Hematopoietic multipotent progenitor cell (in vitro differentiated cells): ENCODE measurements at regions not wholly inside any gene's neighbourhood (a gene's known extent, or its start where the extent isn't known, plus 50 kb on each side); places are given as distances from the start of the nearest gene placed in this dataset.
"Not testable (repeated sequence)": the region's sequence is repeated elsewhere in the genome, so short reads cannot be mapped to it uniquely, and the experiment has no call there.

Experiments
- DNase-seq, 3 donors: peaks; one replicate each; pipeline ENCODE4 v3.0.0-alpha.2; 2011 to 2015; ENCODE audit warnings: low read depth in 2 of 3, low spot score in 2 of 3

GRCh38 chr7:121745856-121746255 is 127.1 kb upstream of the PTPRZ1 start:
- no peak for DNase-seq

GRCh38 chr7:121744877-121745276 is 128.1 kb upstream of the PTPRZ1 start:
- DNase-seq, result no peak

- no peak for DNase-seq
These were observed 128.6 kb upstream of the PTPRZ1 start for GRCh38 chr7:121744319-121744718.

- DNase-seq, result no peak
These were observed 131.1 kb upstream of the PTPRZ1 start for GRCh38 chr7:121741896-121742295.

GRCh38 chr7:121739465-121739864 is 133.5 kb upstream of the PTPRZ1 start:
- DNase-seq, result no peak

- DNase-seq, result no peak
These were observed 142.1 kb upstream of the PTPRZ1 start for GRCh38 chr7:121730869-121731268.

GRCh38 chr7:121714559-121715303 is 158.2 kb upstream of the PTPRZ1 start:
- DNase-seq, result no peak

- DNase-seq, result not testable (repeated sequence)
These were observed 160.0 kb upstream of the PTPRZ1 start for GRCh38 chr7:121712961-121713360.

- no peak for DNase-seq
These were observed 175.1 kb upstream of the PTPRZ1 start for GRCh38 chr7:121697731-121698316.

- DNase-seq, result no peak
These were observed 176.0 kb upstream of the PTPRZ1 start for GRCh38 chr7:121696954-121697353.

- DNase-seq, result no peak
These were observed 183.2 kb upstream of the PTPRZ1 start for GRCh38 chr7:121689749-121690148.

- DNase-seq, result no peak
These were observed 191.3 kb upstream of the PTPRZ1 start for GRCh38 chr7:121681700-121682099.

GRCh38 chr7:121676168-121676567 is 196.8 kb upstream of the PTPRZ1 start:
- no peak for DNase-seq

GRCh38 chr7:121674455-121674854 is 198.5 kb upstream of the PTPRZ1 start:
- DNase-seq, result not testable (repeated sequence)

GRCh38 chr7:121669144-121669543 is 203.8 kb upstream of the PTPRZ1 start:
- no peak for DNase-seq

- no peak for DNase-seq
These were observed 206.7 kb upstream of the PTPRZ1 start for GRCh38 chr7:121666306-121666705.

- no peak for DNase-seq
These were observed 229.6 kb upstream of the PTPRZ1 start for GRCh38 chr7:121643320-121643719.

GRCh38 chr7:121639705-121640104 is 233.3 kb upstream of the PTPRZ1 start:
- DNase-seq, result no peak

GRCh38 chr7:121638286-121638685 is 234.7 kb upstream of the PTPRZ1 start:
- DNase-seq, result no peak

- DNase-seq, result no peak
These were observed 238.2 kb upstream of the FAM3C start for GRCh38 chr7:121634356-121634755.

- no peak for DNase-seq
These were observed 237.1 kb upstream of the FAM3C start for GRCh38 chr7:121633186-121633585.

GRCh38 chr7:121624958-121625357 is 228.8 kb upstream of the FAM3C start:
- no peak for DNase-seq
